ENCODE measurements at regions not wholly inside any gene's neighbourhood (a gene's known extent, or its start where the extent isn't known, plus 50 kb on each side); places are given as distances from the start of the nearest gene placed in this dataset.

DNA sequence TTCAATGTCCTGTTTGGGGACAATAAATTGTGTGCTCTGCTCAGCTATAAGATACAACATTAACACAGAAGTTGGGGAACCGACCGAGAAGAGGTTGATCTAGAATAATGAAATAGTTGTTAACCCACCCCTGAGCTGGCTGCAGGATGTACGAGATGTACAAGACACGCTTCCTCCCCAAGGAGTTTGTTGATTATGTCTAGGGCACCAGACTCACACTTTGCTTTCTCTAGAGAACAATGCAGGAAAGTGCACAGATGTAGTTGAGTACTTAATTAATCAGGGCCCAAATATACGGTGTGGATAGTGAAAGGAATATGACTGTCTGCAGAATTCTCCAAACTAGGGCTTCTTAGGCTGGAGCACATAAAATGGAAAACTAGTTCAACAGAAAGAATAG is 415.2 kb upstream of the TNP1 start:
- TF ChIP-seq CTCF (IDR thresholded peaks at IDR 0.05) (no peak), USF1 (IDR thresholded peaks at IDR 0.05; ENCODE audit: borderline replicate concordance, low read depth) (no peak), REST (IDR thresholded peaks at IDR 0.05; ENCODE audit: low read depth, low read length) (no peak), GABPA (IDR thresholded peaks at IDR 0.05; ENCODE audit: low read depth) (no peak), YY1 (IDR thresholded peaks at IDR 0.05; ENCODE audit: low read depth) (no peak), USF2 (IDR thresholded peaks at IDR 0.05; ENCODE audit: borderline replicate concordance, low read depth, low read length) (no peak), NRF1 (IDR thresholded peaks at IDR 0.05; ENCODE audit: low read depth, low read length) (no peak), RXRA (IDR thresholded peaks at IDR 0.05; ENCODE audit: borderline replicate concordance, low read depth) (no peak), FOXM1 (IDR thresholded peaks at IDR 0.05; ENCODE audit: low read depth) (no peak), EP300 (IDR thresholded peaks at IDR 0.05; ENCODE audit: borderline replicate concordance in 1 of 2, low read depth in 1 of 2, low read length in 1 of 2) (no peak), TAF1 (IDR thresholded peaks at IDR 0.05; ENCODE audit: borderline replicate concordance, low read depth, low read length) (no peak), POLR2AphosphoS5 (IDR thresholded peaks at IDR 0.05; ENCODE audit: low read depth, low read length) (no peak), NFIC (IDR thresholded peaks at IDR 0.05; ENCODE audit: borderline replicate concordance) (no peak)
